CD4-positive, alpha-beta T cell treated with Interleukin-1 beta for 1 hour (primary cell): ENCODE measurements at regions not wholly inside any gene's neighbourhood (a gene's known extent, or its start where the extent isn't known, plus 50 kb on each side); places are given as distances from the start of the nearest gene placed in this dataset.

ENCODE experiments used
- DNase-seq, 2 donors: peaks; one replicate each; pipeline ENCODE4 v3.0.0-alpha.2; 2020 to 2022

DNA sequence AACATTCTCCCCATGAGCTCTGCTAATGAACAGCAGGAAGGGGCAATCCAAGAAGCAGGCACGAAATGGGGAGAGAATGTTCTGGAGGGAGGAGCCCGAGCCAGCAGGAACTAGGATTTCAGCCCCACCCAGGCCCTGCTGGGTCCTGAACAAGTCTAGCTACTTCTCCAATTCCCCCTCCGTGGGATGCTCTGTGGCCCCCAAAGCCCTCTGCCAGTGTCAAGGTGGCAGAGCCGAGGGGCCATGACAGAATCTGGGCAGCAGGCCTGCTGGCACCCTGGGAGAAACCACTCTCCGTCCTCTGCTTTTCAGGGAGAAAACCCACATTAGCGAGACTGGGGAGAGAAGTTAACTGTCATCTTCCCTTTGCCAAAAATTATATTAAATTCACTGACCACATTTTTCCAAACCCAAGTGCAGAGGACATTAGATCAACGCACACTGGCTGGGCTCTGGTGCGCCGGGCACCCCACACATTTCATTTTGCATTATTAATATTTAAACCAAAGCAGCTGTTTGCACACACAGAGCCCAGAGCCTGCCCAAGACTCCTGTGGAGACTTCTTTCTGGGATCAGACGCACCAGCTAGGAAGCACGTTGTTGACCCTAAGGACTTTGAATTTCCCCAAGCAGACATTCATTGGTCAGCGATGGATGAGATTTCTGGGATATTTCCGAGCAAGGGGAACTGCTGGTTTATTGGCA lies 80.2 kb upstream of the PKDCC start:
- DNase-seq = no peak

DNA sequence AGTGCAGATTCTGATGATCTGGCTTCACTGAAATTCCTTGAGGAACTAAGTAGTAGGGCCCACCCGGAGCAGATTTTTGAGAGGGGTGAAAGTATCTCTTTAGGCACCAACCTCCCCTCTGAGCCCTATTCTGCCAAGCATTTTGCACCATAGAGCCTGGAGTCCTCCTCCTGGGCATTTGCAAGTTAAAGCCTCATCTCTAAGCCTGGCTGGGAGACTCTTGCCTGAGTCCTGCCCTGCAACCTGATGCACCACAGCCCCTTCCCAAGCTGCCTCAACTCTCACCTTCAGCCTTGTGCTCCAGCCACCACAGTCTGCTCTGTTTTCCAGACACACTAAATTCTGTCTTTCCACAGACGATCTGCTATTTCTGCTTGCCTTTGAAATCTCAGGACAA lies 79.6 kb upstream of the PKDCC start:
- DNase-seq = no peak

DNA sequence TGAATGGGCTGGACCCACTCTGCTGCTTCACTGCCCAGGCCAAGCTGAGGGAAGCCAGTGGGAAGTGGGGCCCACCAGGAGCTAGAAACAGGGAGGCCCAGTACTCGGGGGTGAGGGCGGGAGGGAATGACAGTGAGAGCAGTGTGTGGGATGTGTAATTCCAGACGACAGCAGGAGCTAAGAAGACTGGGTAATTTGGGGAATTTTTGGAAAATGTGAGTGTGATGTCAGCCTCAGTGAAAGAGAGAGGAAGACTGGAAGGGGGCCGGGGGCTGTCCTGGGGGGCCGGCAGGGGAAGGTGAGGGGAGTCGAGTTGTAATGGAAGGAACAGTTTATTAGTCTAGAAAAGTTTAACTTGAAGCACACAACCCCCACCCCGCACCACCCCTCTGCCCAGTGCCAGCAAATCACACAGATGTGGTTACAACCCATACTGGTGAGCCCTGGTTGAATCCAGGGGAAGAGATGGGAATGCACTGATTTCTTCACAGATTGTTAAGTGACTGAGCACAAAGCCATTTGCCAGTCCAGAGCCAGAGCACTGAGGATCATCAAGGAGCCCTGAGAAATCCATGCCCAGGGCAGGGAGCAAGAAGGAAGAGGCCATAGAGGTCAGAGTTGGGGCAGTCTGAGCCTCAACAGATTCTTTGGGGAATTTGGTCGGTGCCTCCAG lies 76.7 kb upstream of the PKDCC start:
- DNase-seq = no peak

DNA sequence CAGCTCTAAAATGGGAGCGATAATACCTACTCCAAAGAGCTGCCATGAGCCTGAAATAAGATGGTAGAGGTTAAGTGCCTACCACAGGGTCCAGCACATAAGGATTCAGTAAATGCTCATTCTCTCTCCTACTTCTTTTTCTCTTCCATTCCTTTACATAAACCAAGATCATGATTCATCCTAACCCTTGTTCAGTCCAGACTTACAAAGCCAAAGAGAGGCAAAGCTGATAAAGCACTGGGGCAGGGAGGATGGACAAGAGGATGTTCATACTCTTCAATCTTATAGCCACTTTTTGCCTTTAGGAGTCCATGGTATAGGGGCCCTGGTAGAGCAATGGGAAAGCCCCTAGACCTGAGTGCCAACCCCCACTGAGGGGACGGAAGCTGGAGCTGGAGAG lies 75.6 kb upstream of the PKDCC start:
- DNase-seq = no peak

DNA sequence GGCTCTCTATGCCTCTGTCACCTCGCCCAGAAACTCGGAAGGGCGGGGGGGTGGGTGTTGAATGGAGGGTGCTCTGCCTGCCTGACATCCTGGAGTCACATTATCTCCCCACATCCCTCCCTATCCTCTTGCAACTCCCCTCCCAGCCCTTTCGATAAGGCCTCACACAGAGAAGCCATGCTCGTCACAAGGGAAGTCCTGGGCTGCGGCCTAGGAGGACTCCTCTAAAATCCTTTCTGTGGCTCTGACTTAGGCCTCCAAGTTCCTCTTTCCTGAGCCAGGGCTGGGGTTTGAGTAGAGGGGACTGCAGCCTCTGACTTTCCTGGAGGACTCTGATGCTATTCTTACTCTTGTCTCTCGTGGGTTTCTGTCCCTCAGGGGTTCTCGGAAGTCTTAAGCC lies 75.0 kb upstream of the PKDCC start:
- DNase-seq = no peak

DNA sequence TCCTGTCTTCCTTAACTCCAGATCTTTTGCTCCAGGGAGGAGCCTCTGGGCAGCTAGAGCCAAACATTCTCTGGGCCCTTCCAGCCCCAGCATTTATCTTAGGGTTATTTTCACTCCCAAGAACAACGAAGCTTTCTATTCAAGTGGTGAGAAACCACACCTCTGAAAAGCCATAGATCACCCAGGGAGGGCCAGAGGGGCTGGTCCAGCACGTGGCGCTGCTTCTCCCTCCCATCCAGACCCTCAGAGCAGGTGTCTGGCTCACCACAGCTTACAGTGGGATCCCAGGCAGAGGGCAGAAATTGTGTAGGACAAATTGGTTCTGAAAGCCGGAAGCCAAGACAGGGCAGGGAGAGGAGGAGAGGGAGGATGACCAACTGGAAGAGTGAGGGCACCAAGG lies 74.0 kb upstream of the PKDCC start:
- DNase-seq = no peak

DNA sequence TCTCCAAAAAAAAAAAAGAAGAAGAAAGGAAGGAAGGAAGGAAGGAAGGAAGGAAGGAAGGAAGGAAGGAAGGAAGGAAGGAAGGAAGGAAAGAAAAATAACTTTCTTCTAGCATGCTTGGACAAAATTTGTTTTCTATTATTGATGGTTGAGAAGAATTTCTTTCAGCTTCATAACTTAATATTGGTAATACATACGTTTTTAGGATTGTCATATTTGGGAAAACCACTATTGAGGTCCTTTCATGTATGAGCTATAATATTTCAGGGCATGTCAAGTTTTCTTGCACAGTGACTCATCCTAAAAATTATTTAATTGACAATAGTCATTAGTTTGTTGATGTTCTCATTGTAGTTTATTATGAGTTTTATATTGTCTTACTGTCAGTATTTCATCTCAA lies 66.4 kb upstream of the PKDCC start:
- DNase-seq = no peak

DNA sequence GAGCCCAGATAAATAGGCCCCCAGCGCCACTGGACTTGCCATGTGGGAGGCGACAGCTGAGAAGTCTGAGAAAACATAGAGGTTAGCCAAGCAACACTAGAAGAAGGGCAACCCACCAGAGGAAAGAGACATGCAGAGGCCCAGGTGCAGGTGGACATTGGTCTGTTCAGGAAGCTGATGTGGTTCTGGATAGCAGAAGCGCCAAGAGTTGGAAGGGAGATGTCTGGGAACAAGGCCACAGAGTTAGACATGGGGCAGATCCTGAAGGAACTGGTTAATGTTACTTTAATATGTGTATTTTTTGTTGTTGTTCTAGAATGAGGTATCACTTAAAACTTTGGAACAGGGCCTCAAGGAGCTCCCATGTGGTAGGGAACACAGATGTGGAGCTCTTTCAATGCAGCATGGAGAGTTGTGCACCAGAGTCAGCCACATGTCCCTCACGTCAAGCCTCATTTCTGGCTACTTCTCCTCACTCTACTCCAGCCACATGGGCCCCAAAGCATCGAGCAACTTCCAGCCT lies 62.2 kb upstream of the PKDCC start:
- no peak for DNase-seq

DNA sequence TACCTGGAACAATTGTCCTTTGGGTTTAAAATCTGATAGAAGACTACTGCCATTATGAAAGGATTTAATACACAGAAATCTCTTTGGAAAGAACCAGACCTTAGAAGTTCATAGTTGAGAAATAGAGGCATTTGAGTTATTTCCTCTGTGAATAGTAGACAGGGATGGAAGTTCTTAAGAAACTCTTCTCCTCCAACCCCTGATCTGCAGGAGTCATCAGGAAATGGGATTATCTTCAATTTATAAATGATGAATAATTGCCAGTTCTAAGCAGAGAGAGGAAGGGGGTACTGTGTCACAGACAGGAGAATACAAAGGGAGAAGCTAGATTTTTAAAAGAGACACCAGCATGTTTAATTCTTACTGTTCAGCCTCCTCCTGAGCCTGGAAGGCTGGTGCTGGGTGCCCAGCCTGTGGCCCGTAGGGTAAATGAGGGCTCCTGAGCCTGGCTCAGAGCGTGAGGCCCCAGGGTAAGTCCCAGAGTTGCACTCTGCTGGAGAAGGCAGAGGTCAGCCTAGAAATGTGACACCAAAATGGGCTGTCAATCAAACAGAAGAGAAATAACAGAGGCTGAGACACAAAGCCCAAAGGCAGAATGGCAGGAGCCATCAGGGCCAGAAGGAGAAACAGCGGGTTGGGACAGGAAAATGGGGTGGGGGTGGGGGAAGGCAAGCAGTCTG lies 58.2 kb upstream of the PKDCC start:
- no peak for DNase-seq

DNA sequence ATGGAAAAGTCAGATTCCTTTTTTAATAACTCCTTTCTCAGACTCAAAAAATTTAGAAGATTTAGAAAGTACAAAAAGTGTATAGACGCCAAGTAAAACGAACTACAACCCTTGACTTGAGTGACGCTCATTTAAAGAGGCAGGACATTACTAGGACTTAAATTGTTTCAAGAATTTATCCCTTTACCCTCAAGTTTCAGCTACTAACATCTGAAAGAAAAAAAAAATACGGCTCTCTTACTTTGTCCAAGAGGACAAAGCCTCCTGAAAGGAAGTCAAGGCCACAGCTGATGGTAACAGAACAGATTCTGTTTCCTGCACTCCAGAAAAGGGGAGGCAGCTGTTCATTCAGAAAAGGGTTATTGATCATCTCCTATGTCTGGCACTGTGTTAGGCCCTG lies 57.6 kb upstream of the PKDCC start:
- DNase-seq = no peak

DNA sequence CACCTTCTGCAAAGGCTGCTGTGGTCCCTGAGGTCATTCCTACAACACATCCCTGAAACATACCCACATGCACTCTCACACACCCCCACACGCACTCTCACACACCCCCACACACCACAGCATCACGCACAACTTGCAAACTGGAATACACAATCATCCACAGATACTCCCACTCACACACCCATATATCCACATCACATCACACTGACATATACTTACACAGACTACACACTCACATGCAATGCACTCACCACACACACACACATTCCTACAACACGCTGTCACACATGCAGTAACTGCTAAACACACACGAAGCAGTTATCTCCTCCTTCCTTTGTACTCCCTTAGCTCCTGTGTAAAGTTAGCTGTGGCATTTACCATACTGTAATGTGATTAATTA lies 57.1 kb upstream of the PKDCC start:
- no peak for DNase-seq

DNA sequence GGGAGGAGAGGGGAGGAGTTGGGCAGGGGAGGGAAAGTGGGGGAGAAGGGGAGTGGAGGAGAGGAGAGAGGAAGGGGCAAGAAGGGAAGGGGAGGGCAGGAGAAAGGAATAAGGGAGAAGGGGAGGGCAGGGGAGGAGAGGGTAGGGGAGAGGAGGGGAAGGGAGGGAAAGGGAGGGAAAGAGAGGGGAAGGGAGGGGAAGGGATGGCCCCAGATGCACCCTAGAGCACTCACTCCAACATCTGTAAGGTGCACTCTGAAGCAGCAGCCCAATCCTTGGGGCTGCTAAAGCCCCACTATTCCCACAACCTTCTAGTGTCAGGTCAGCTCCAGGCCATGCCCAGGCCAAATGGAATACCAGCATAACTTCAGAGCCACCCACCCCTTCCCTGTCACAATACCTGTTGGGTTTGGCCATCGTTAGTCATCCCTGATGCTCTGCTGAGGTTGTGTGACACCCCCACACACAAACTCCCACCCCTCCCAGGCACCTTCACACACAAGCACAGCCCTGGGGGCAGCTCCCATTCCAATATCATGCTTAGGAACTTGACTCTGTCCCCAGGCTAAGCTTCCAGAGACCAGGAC lies 55.7 kb upstream of the PKDCC start:
- no peak for DNase-seq

DNA sequence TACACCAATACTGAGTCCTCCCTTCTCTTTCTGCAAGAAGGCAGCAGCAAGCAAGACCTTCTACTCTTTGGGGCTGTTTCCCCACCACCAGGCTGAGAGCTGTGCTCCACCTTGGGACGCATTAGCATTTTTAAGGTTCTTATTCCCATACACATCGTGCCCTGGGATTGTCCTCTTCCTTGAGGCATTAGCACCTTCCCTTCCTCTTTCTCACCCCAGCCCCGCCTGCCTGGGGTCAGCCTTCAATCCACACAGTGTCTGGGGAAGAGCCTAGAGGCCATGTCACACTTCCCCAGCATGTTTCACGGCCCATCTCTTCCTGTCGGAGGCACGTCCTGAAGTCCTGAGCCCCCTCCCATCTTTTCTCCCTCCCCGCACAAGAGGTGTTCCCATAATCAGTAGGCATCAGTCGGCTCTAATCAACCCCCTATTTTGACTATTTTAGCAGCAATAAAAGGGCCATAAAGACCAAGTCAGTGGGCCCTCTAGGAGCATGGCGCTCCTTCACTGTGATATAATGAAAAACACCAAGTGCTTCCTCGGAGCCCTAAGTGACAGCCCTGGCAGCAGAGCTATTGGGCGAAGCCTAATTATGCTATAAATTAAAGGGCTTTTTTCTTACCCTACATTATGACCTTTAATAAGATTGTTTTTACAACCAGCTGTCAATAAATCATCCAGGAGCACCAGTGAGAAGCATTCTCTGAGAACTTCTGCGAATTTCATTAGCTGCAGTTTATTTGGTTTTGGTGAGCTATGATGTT lies 55.0 kb upstream of the PKDCC start:
- no peak for DNase-seq

DNA sequence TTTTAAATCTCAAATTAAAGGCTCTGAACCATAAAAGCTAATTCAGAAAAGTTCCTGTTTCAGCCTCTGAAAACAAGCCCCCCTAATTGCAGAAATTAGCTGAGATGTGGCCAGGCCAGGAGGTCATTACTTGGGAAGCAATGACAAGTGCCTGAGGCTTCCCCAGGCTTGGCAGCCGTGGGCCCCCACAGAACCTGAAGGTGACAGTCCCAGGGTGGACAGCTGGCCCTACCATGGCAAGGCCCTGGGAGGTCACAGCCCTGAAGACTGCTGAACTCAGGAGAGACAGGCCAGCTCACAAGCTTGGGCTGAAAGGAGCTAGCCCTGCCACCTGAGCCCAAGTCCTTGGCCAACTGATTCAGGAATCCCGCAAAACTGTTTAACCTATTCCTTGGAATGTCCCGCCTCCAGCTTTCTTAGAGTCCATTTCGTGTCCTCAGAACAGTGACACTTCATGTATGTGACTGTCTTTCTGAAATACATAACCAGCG lies 54.3 kb upstream of the PKDCC start:
- DNase-seq = no peak

DNA sequence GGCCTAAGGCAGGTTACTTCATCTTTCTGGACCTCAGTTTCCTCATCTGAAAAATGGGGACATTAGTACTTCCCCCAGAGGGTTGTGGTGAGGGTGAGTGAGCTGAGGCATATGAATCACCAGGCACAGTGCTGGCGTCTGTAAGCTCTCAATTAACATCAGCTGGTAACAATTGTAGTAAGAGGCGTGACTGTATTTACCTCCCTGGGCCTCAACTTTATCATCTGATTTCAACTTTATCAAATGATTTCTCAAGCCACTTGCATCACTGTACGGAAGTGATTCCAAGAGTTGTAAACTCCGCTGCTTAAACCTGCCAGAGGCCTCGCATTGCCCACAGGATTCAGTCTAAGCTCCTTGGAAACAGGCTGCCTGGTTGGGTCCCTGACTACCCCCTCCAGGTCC lies 53.6 kb upstream of the PKDCC start:
- DNase-seq = no peak

DNA sequence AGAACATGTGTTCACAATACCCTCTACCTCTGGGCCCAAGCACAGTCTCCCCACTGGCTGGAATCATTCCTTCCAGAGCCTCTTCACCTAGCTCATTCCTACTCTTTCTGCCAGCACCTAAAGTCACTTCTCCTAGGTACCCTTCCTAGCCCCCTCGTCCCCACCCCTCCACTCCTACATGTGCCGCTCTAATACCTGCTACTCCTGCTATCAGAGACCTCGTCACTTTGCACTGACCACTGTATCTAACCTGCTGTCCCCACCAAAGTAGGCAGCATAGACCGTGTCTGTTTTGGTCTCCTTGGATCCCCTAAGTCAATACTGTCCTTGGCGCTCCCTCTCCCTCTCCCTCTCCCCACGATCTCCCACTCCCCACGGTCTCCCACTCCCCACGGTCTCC lies 53.2 kb upstream of the PKDCC start:
- no peak for DNase-seq

DNA sequence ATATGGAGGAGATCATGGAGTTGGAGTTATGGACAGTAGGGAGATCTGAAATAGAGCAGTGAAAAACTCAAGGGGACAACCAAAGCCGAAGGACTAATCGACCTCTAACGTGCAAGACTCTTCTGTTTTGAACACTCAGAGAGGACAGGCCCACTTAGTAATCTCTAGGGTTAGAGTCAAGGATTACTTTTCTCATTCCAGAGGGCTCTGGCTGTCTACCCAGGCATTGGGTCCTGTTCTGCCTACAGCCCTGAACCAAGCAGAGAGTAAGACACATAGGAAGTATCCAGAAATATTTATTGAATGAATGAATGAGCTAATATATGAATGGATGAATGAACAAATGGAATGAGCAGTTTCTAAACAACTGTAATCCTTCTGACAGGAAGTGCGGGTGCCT lies 50.3 kb upstream of the PKDCC start:
- no peak for DNase-seq
